ENCODE measurements at regions not wholly inside any gene's neighbourhood (a gene's known extent, or its start where the extent isn't known, plus 50 kb on each side); places are given as distances from the start of the nearest gene placed in this dataset.

DNA sequence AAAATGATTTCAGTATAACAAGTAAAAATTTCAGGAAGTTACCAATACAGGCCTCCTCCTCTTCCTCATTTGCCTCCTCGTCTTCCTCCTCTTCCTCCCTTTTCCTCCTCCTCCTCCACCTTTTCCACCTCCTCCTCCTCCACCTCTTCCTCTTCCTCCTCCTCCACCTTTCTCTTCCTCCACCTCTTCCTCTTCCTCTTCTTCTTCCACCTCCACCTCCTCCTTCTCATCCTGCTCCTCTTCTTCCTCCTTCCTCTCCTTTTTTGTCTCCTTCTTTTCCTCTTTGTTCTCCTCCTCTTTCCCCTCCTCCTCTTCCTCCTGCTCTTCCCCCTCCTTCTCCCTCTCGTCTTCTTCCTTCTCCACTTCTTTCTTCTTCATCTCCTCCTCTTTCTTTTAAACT is 94.4 kb upstream of the SFMBT2 start:
- TF ChIP-seq FOXP2 (optimal IDR thresholded peaks at IDR 0.05; ENCODE audit: control extremely low read depth, extremely low read length, insufficient read depth): no peak
- no peak for TF ChIP-seq POLR2AphosphoS5 (IDR thresholded peaks at IDR 0.05; ENCODE audit: borderline replicate concordance, low read depth, low read length)
- TF ChIP-seq EZH2 (IDR thresholded peaks at IDR 0.05): no peak

All from SK-N-MC (cell line).